Esophagus muscularis mucosa (tissue), 4 donors: ENCODE measurements at regions not wholly inside any gene's neighbourhood (a gene's known extent, or its start where the extent isn't known, plus 50 kb on each side); places are given as distances from the start of the nearest gene placed in this dataset.
A peak's percentile ranks its signal among the peaks of the same experiment; 100 is the strongest.

Experiments used
- DNase-seq: peaks from one replicate; pipeline ENCODE4 v3.0.0-alpha.2; 2017; ENCODE audit errors: extremely low spot score
- H3K27ac ChIP-seq, 4 donors: fragments of 200-600 bp; sonication (generic); replicated peaks in 1 of 4; 1 replicate in 3 of 4; 2 replicates in 1 of 4; pipeline ENCODE4 v1.5.1; 2016 to 2019; ENCODE audit warnings: mild to moderate bottlenecking in 1 of 4
- H3K27me3 ChIP-seq, 4 donors: fragments of 200-600 bp; sonication (generic); one replicate each; pipeline versions ENCODE4 v1.5.1 to v1.6.0; 2016 to 2019
- H3K36me3 ChIP-seq, 4 donors: fragments of 200-600 bp; sonication (generic); one replicate each; pipeline ENCODE4 v1.5.1; 2016 to 2019
- H3K4me1 ChIP-seq, 4 donors: fragments of 200-600 bp; sonication (generic); one replicate each; pipeline ENCODE4 v1.5.1; 2016 to 2019
- H3K4me3 ChIP-seq, 4 donors: fragments of 200-600 bp; sonication (generic); 1 replicate in 2 of 4; 2 replicates in 2 of 4; pipeline ENCODE4 v1.5.1; 2016 to 2019; ENCODE audit warnings: mild to moderate bottlenecking in 4 of 4, moderate library complexity in 1 of 4
- H3K9me3 ChIP-seq, 4 donors: fragments of 200-600 bp; sonication (generic); 1 replicate in 3 of 4; 2 replicates in 1 of 4; pipeline ENCODE4 v1.5.1; 2016 to 2019
- CTCF ChIP-seq, 3 experiments: fragments of 200-600 bp in 2 of 3; fragments of 450-650 bp in 1 of 3; sonication (generic) in 2 of 3; IDR thresholded peaks; one replicate each; pipeline ENCODE4 v1.5.1; 2017 to 2019; ENCODE audit warnings: antibody characterized with exemption in 3 of 3, mild to moderate bottlenecking in 2 of 3, moderate library complexity in 1 of 3
- EP300 ChIP-seq: sonication (generic); formaldehyde crosslinking; IDR thresholded peaks from one replicate; pipeline ENCODE4 v1.6.1; 2017; ENCODE audit warnings: antibody characterized with exemption
- POLR2A ChIP-seq: fragments of 450-650 bp; IDR thresholded peaks from one replicate; pipeline ENCODE4 v1.6.1; 2017; ENCODE audit warnings: antibody characterized with exemption, moderate library complexity, mild to moderate bottlenecking, low read depth
- POLR2AphosphoS5 ChIP-seq, 2 donors: sonication (generic); formaldehyde crosslinking; IDR thresholded peaks; one replicate each; pipeline ENCODE4 v1.6.1; 2017; ENCODE audit warnings: antibody characterized with exemption in 2 of 2
- WGBS: methylation state at CpG from one replicate; pipeline ENCODE4 v1.1.5; 2018; 5-methylcytosine and 5-hydroxymethylcytosine counted together
- intact Hi-C: fragments of 100-400 bp; cut with DNase I; formaldehyde crosslinking; loops from one replicate; pipeline ENCODE4 v1.15.1; 2023

GRCh38 chr15:96106628-96107027, 223.9 kb upstream of the NR2F2 start:
- no peaks in the 10 kb centered on the region for H3K9me3 ChIP-seq
- no peak overlapping the region for H3K27ac ChIP-seq
- H3K4me3 ChIP-seq = no peak overlapping the region
- peak; percentile 72 for DNase-seq
- intact Hi-C loops = no loop called here
- 85% methylated on average over 5 of the region's 5 CpGs for WGBS
- H3K27me3 ChIP-seq = no peaks in the 10 kb centered on the region
- no peaks in the 10 kb centered on the region for H3K4me1 ChIP-seq
- TF ChIP-seq CTCF (IDR thresholded peaks at IDR 0.05) = no peak
- TF ChIP-seq POLR2A = no peak
- TF ChIP-seq POLR2AphosphoS5 (IDR thresholded peaks at IDR 0.05) = no peak
- no peaks in the 10 kb centered on the region for H3K36me3 ChIP-seq

GRCh38 chr15:96107916-96108315, 222.6 kb upstream of the NR2F2 start:
- no peaks in the 10 kb centered on the region for H3K27me3 ChIP-seq
- TF ChIP-seq POLR2AphosphoS5 (IDR thresholded peaks at IDR 0.05) (no peak), POLR2A (no peak), CTCF (IDR thresholded peaks at IDR 0.05) (no peak), EP300 (no peak)
- no peak overlapping the region for H3K4me3 ChIP-seq
- intact Hi-C loops = no loop called here
- no peaks in the 10 kb centered on the region for H3K4me1 ChIP-seq
- H3K9me3 ChIP-seq = no peaks in the 10 kb centered on the region
- no peak overlapping the region for H3K27ac ChIP-seq
- DNase-seq = no peak
- H3K36me3 ChIP-seq = no peaks in the 10 kb centered on the region
- 78% methylated on average over 2 of the region's 2 CpGs for WGBS

GRCh38 chr15:96108405-96108804, 222.1 kb upstream of the NR2F2 start:
- intact Hi-C loops = no loop called here
- TF ChIP-seq POLR2A (no peak), CTCF (IDR thresholded peaks at IDR 0.05) (no peak), POLR2AphosphoS5 (IDR thresholded peaks at IDR 0.05) (no peak), EP300 (no peak)
- DNase-seq = no peak
- H3K27ac ChIP-seq = no peak overlapping the region
- H3K27me3 ChIP-seq = no peaks in the 10 kb centered on the region
- no peaks in the 10 kb centered on the region for H3K9me3 ChIP-seq
- WGBS = 98% methylated on average over 4 of the region's 5 CpGs
- no peaks in the 10 kb centered on the region for H3K36me3 ChIP-seq
- H3K4me3 ChIP-seq = no peak overlapping the region
- H3K4me1 ChIP-seq = no peaks in the 10 kb centered on the region

- TF ChIP-seq POLR2A (no peak), CTCF (IDR thresholded peaks at IDR 0.05) (no peak), EP300 (no peak), POLR2AphosphoS5 (IDR thresholded peaks at IDR 0.05) (no peak)
These were observed 220.7 kb upstream of the NR2F2 start for GRCh38 chr15:96109820-96110219.

GRCh38 chr15:96112018-96112417, 218.5 kb upstream of the NR2F2 start:
- no peak overlapping the region for H3K4me3 ChIP-seq
- WGBS = 73% methylated on average over 2 of the region's 2 CpGs
- H3K27me3 ChIP-seq = no peaks in the 10 kb centered on the region
- no peaks in the 10 kb centered on the region for H3K9me3 ChIP-seq
- H3K36me3 ChIP-seq = no peaks in the 10 kb centered on the region
- H3K4me1 ChIP-seq = peaks cover 0 to 5% (median 0%) of the 10 kb centered on the region in 4 donors
- TF ChIP-seq POLR2AphosphoS5 (IDR thresholded peaks at IDR 0.05) (no peak), CTCF (IDR thresholded peaks at IDR 0.05) (no peak)
- H3K27ac ChIP-seq = no peak overlapping the region
- intact Hi-C loops = no loop called here
- DNase-seq = no peak

More at GRCh38 chr15:96109820-96110219, 220.7 kb upstream of the NR2F2 start:
- WGBS = 92% methylated on average over 5 of the region's 5 CpGs
- Histone ChIP-seq H3K27ac (no peak overlapping the region), H3K4me3 (no peak overlapping the region), H3K36me3 (no peaks in the 10 kb centered on the region), H3K9me3 (no peaks in the 10 kb centered on the region), H3K27me3 (no peaks in the 10 kb centered on the region), H3K4me1 (peaks cover 0 to 5% (median 0%) of the 10 kb centered on the region in 4 donors)
- no peak for DNase-seq
- intact Hi-C loops = no loop called here
